NOMO-1 (cell line): ENCODE measurements at regions not wholly inside any gene's neighbourhood (a gene's known extent, or its start where the extent isn't known, plus 50 kb on each side); places are given as distances from the start of the nearest gene placed in this dataset.

ENCODE experiments used
- DNase-seq, 2 experiments: peaks; one replicate each; lab custom pipeline; 2025; ENCODE audit not compliant: unreplicated experiment in 2 of 2; lab: John Stamatoyannopoulos, UW

DNA sequence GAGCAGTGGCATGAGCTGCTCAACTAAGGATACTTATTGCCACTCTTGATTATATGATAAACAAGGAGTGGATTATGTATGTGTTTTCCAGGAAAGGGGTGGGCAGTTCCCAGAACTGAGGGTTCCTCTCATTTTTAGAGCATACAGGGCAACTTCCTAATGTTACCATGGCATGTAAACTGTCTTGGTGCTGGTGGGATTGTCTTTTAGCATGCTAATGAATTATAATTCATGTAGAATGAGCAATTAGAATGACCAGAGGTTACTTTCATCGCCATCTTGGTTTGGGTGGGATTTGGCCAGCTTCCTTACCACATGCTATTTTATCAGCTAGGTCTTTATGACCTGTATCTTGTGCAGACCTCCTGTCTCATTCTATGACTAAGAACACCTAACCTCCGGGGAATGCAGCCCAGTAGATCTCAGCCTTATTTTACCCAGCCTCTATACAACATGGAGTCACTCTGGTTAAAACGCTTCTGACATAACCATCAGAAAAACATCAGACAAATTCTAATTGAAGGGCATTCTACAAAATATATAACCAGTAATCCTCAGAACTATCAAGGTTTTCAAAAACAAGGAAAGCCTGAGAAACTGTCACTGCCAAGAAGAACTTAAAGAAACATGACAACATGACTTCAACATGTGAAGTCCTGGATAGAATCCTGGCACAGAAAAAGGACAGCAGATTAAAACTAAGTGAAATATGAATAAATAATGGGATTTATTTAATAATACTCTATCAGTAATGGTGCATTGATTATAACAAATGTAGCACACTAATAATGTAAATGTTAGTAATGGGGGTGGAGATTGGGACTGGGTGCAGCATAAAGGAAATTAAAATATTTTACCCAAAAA, 365.0 kb downstream of the SEMA3D start:
- DNase-seq, result no peak

DNA sequence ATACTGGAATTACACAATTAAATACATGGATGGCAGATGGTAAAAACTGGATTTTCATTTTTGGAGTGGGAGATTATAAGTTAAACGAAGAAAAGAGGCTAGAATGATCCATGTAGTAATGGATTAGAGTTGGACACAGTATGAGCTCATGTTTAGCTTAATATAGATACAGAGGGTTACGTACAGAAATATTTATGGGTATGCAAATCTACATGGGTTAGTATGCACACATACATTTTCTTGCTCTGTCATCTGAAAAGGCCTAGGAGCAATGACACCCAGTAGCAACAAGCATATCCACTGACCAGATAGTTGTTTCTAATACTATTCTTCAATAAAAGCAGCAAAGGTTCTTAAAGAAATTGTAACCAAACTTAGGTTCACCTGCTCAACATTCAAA, 366.4 kb downstream of the SEMA3D start:
- DNase-seq, result no peak

DNA sequence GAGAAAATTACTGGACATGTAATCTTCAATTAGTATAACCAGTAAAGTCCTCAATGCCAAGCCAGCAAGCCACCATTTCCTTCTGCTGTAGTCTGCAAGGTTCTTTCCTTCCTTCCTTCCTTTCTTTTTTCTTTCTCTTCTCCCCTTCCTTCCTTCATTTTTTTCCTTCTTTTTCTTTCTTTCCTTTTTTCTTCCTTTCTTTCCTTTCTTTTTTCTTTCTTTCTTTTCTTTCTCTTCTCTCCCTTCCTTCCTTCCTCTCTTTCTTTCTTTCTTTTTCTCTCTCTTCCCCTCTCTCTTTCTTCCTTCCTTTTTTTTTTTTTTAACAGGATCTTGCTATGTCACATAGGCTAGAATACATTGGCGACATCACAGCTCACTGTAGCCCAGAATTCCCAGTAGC, 369.8 kb downstream of the SEMA3D start:
- DNase-seq, result no peak

GRCh38 chr7:84813376-84813775, 373.5 kb downstream of the SEMA3D start:
- no peak for DNase-seq

DNA sequence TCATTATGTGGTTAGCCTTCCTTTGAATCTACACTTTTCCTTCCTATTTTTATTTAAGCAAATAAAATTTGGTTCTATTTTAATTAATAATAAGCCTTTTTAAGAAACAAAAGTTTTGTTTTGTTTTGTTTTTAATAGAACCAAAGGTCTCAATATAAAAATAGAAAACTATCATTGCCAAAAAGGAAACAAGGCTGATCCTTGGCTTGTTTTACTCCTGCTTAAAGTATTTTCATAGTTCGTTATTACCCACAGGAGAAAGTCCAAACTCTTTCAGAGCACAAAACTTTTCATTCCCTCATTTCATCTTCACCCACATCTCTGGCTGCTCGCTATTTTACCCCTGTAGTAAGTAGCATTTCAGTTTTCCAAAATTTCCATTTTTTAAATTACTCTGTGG, 374.8 kb downstream of the SEMA3D start:
- DNase-seq, result no peak

- DNase-seq, result no peak
These were observed 375.5 kb downstream of the SEMA3D start for GRCh38 chr7:84811362-84811761.

GRCh38 chr7:84809877-84810276, 377.0 kb downstream of the SEMA3D start:
- no peak for DNase-seq

GRCh38 chr7:84803979-84804378, 382.9 kb downstream of the SEMA3D start:
- DNase-seq, result no peak

- DNase-seq, result no peak
These were observed 385.5 kb downstream of the SEMA3D start for GRCh38 chr7:84801396-84801795.

- no peak for DNase-seq
These were observed 386.0 kb downstream of the SEMA3D start for GRCh38 chr7:84800846-84801245.

DNA sequence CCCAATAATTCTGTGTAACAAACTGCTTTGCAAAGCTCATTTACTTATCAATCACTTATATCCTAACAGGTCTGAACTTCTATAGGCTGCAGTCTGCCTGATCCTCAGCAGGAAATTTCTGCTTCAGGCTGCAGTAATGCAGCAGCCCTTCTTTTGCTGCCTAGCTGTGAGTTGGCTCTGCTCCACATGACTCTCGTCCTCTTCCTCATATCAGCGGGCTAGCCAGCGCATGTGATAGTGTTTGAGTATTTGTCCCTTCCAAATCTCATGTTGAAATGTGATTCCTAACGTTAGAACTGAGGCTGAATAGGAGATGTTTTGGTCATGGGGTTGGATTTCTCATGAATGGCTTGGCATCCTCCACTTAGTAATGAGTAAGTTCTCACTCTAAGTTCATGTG, 387.8 kb downstream of the SEMA3D start:
- no peak for DNase-seq

GRCh38 chr7:84792231-84792893, 394.5 kb downstream of the SEMA3D start:
- peak; percentile 72 to 95 for DNase-seq

- DNase-seq, result peak; percentile 64 to 93
These were observed 396.0 kb downstream of the SEMA3D start for GRCh38 chr7:84790882-84791281.

- no peak for DNase-seq
These were observed 400.8 kb downstream of the SEMA3D start for GRCh38 chr7:84786073-84786472.

DNA sequence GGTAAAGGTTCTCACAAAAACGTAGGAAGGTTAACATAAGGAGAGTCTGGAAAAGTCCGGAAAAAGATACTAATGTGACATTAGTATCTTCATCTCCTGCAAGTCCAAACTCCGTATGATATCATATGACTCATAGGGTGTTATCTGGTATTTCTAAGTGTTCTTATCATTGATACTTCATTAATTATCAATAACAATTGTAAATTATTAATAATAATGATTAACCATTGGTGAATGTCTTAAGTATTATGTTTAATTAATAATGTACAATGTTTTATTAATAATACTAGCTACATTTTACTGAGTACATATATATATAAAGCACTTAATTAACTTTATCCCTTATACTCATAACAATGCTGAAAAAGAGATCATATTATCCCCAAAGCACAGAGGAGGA, 402.4 kb downstream of the SEMA3D start:
- DNase-seq, result no peak

DNA sequence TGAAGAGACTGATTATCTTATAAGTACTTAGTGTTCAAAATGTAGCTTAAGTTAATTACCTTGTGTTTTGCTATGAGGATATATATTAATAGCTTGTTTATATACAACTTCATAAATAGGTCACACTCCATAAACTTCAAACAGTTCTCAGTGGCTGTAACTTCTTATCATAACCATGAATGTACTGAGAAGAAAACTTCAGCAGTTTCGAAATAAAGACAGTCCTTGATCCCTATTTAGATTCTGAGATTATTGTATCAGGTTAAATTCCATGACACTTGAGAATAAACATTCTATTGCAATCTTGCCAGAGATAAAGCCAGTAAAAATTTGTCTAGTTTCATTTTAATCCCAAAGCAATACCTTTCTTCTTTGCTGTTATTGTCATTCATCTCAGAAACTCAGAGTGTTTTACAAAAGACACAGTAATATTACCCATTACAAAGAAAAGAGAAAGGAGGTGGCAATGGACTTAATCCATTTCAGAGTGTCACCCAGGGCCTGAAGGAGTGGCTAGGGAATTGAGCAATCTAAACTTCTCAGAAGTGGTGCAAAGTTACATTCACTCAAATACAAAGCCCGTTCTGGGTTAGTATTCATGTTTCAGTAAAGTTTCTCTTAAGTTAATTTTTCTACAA, 403.6 kb downstream of the SEMA3D start:
- peak; percentile 40 to 63 for DNase-seq

DNA sequence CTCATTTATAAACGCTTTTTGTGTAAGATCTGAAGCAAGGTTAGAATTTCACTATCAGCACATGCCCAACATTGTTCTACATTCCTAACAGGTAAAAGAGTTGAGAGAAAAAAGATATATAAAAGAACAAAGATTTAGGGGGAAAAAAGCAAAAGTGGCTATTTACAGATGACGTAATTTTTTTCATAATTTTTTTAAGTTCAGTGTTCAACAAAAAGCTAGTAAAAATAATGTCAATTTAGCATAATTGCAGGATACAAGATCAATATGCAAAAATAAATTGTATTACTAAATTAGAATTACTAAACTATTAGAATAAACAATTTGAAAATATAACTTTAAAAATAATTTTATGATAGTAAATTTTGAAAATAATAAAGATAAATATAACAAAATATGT, 405.0 kb downstream of the SEMA3D start:
- DNase-seq, result no peak

DNA sequence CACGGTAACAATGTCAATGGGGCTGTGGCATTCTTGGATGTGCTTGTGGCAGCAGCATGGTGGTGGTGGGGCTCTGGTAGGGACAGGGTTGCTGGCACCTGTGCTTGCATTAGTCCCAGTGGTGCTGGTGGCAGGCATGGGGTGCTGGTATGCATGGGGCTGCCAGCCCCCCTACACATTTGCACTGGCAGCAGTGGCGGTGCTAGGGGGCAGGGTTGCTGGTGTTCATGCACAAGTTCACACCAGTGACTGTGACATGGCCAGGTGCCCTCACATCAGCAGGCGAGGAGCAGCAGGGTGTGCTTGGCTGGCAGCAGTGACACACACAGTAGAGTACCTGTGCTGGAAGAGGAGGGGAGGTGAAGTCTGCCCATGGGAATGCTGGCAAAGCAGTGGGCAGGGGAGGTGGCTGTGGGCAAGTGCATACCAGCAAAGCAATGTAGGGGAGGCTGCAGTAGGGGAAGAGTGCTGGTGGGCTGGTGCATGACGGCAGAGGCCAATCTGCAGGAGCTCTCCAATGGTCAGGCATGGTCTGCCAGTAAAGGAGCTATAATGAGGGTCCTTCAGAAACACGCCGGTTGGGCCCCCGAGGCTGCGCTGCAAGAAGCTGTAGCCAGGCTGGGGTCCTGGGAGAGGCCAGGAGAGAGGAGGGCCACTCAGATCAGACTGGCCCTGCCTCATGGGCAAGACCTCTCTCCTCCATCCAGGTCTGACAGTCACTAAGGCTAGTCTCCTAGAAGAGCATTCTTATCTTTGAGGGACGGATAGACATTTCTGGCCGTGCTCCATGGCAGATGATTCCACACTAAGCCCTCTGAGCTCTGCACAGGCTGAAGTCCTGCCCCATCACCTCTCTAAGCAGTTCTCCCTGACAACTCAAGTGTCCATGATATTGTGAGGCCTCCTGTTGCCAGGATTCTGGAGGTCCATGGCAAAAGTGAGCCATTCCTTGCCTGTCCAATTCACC, 406.4 kb downstream of the SEMA3D start:
- no peak for DNase-seq

GRCh38 chr7:84757761-84758160, 429.1 kb downstream of the SEMA3D start:
- DNase-seq, result no peak

DNA sequence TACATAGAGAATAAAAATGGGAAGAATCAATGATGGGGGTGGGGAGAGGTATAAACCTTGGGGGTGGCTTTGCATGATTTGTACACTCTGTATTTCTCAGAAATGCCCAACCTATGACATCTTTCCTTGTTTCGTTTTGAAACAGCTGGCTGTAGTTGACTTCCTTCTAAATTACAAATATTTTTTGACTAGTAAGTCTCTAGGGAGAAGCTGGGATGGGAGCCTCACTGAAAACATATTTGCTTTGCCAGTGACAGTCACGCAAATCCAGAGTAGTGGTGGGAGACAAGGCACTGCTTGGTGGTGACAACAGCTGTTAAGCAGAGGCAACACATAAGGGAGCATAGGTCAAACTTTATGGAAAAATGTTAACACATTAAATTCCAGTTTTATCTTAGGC, 440.5 kb downstream of the SEMA3D start:
- DNase-seq, result no peak

DNA sequence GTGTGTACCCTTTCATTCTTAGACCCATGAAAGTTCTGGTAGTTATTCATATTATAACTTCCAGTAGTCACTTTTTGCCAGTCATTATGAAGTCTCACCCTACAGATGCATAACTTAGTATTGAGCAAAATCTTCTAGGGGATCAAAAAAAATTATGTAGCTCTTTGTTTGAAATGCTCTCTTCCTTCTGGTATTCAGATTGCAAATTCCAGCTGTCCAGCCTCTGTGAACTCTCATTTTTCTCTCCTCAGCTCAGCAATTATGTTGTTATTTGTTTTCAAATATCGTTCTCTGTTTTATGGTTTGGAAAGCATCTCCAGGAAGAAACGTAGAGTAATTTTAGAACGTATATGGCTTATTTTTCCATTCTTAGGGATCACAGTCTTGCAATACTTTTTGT, 442.5 kb downstream of the SEMA3D start:
- DNase-seq, result no peak
